Epithelial cell of proximal tubule (primary cell): ENCODE measurements at regions not wholly inside any gene's neighbourhood (a gene's known extent, or its start where the extent isn't known, plus 50 kb on each side); places are given as distances from the start of the nearest gene placed in this dataset.

Source experiments
- DNase-seq: peaks from one replicate; pipeline ENCODE4 v3.0.0-alpha.2; 2011; ENCODE audit warnings: low read depth
- H3K4me3 ChIP-seq: 2 replicates; pipeline ENCODE4 v1.5.1; 2011; ENCODE audit warnings: low read depth, mild to moderate bottlenecking, low read length
- CTCF ChIP-seq: conservative IDR thresholded peaks from 2 replicates; pipeline ENCODE4 v1.5.1; 2012; ENCODE audit warnings: low read depth, mild to moderate bottlenecking, low read length

GRCh38 chr18:57276829-57277228 is 75.5 kb upstream of the ST8SIA3 start:
- TF ChIP-seq CTCF, result no peak
- DNase-seq, result no peak
- H3K4me3 ChIP-seq, result no peak overlapping the region

GRCh38 chr18:57278933-57279332 is 73.4 kb upstream of the ST8SIA3 start:
- DNase-seq, result no peak
- no peak overlapping the region for H3K4me3 ChIP-seq
- no peak for TF ChIP-seq CTCF

GRCh38 chr18:57281519-57281918 is 70.8 kb upstream of the ST8SIA3 start:
- H3K4me3 ChIP-seq, result no peak overlapping the region
- no peak for DNase-seq
- TF ChIP-seq CTCF, result no peak

GRCh38 chr18:57286949-57287348 is 65.4 kb upstream of the ST8SIA3 start:
- TF ChIP-seq CTCF, result no peak
- DNase-seq, result no peak
- no peak overlapping the region for H3K4me3 ChIP-seq

- no peak for DNase-seq
- TF ChIP-seq CTCF, result no peak
- no peak overlapping the region for H3K4me3 ChIP-seq
Observed at GRCh38 chr18:57287766-57288165, 64.6 kb upstream of the ST8SIA3 start.

GRCh38 chr18:57294547-57294946 is 57.8 kb upstream of the ST8SIA3 start:
- DNase-seq, result no peak
- no peak overlapping the region for H3K4me3 ChIP-seq
- no peak for TF ChIP-seq CTCF

GRCh38 chr18:57296336-57296735 is 56.0 kb upstream of the ST8SIA3 start:
- no peak for TF ChIP-seq CTCF
- DNase-seq, result no peak
- no peak overlapping the region for H3K4me3 ChIP-seq
